H1 (cell line): ENCODE measurements at regions not wholly inside any gene's neighbourhood (a gene's known extent, or its start where the extent isn't known, plus 50 kb on each side); places are given as distances from the start of the nearest gene placed in this dataset.

Experiments
- CBX5 ChIP-seq: fragments of 300-800, 300-1000 bp; sonication (generic); IDR thresholded peaks from 2 replicates; pipeline ENCODE4 v1.7.1; 2016; ENCODE audit warnings: antibody characterized with exemption, low read length, low read depth
- JUND ChIP-seq: IDR thresholded peaks from 2 replicates; pipeline ENCODE4 v1.6.1; 2011; ENCODE audit warnings: mild to moderate bottlenecking, improper control_type of control experiment, low read length
- RFX5 ChIP-seq: IDR thresholded peaks from 2 replicates; pipeline ENCODE4 v1.6.1; 2011; ENCODE audit warnings: low read depth, low read length, improper control_type of control experiment, borderline replicate concordance
- SAP30 ChIP-seq: fragments of 300-600 bp; sonication (generic); IDR thresholded peaks from 2 replicates; pipeline ENCODE4 v1.7.1; 2012; ENCODE audit warnings: low read length, moderate library complexity, mild to moderate bottlenecking, inconsistent platforms; ENCODE audit not compliant: insufficient read depth, insufficient replicate concordance

DNA sequence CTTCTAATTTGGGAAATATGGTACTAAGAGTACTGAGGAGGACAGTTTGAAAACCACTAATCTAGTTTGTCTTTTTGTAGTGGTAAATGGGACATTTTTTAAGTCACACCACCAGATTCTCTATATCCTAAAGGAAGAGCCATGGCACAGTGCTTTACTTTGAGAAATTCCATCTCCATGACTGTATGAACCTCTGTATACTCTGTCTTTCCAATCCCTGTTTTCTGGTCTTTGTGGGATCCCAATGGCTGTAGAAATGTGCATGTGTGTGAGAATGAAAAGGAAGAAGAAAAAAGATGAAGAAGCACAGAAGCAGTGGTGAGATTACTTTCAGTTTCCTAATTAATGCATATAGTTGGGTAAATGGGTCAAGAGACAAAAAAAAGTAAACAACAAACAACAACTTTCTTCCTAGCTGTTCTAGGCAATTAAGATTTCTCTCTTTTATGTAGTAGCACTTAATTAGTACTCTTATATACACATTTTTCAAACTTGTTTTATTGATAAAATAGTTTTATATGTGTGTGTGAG is 141.2 kb upstream of the HCRTR2 start (continued):
- TF ChIP-seq CBX5 (no peak), RFX5 (no peak), SAP30 (no peak), JUND (no peak)
